ENCODE measurements at regions not wholly inside any gene's neighbourhood (a gene's known extent, or its start where the extent isn't known, plus 50 kb on each side); places are given as distances from the start of the nearest gene placed in this dataset.

DNA sequence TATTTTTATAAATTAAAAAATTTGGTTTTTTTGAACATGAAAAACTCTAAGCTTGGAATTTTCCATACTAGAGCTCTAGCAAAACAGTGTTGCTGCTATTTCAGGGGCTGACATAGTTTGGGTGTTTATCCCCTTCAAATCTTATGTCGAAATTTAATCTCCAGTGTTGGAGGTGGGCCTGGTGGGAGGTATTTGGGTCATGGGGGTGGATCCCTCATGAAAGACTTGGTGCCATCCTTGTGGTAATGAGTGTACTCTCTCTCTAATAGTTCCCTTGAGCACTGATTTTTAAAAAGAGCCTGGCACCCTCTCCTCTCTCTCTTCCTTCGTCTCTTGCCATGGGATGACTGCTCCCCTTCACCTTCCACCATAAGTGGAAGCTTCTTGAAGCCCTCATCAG is 244.6 kb upstream of the UBE2E3 start:
- TF ChIP-seq, protein P1, sequence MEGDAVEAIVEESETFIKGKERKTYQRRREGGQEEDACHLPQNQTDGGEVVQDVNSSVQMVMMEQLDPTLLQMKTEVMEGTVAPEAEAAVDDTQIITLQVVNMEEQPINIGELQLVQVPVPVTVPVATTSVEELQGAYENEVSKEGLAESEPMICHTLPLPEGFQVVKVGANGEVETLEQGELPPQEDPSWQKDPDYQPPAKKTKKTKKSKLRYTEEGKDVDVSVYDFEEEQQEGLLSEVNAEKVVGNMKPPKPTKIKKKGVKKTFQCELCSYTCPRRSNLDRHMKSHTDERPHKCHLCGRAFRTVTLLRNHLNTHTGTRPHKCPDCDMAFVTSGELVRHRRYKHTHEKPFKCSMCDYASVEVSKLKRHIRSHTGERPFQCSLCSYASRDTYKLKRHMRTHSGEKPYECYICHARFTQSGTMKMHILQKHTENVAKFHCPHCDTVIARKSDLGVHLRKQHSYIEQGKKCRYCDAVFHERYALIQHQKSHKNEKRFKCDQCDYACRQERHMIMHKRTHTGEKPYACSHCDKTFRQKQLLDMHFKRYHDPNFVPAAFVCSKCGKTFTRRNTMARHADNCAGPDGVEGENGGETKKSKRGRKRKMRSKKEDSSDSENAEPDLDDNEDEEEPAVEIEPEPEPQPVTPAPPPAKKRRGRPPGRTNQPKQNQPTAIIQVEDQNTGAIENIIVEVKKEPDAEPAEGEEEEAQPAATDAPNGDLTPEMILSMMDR (IDR thresholded peaks at IDR 0.05; ENCODE audit: insufficient read depth, low read depth, low read length), result no peak
- TF ChIP-seq EZH2 (IDR thresholded peaks at IDR 0.05; ENCODE audit: insufficient read depth, low read length), result no peak

Measured in astrocyte (in vitro differentiated cells and primary cell).